CD4-positive, alpha-beta T cell treated with Interleukin-10 for 1 hour (primary cell): ENCODE measurements at regions not wholly inside any gene's neighbourhood (a gene's known extent, or its start where the extent isn't known, plus 50 kb on each side); places are given as distances from the start of the nearest gene placed in this dataset.

Source experiments
- DNase-seq: peaks from one replicate; pipeline ENCODE4 v3.0.0-alpha.2; 2020

DNA sequence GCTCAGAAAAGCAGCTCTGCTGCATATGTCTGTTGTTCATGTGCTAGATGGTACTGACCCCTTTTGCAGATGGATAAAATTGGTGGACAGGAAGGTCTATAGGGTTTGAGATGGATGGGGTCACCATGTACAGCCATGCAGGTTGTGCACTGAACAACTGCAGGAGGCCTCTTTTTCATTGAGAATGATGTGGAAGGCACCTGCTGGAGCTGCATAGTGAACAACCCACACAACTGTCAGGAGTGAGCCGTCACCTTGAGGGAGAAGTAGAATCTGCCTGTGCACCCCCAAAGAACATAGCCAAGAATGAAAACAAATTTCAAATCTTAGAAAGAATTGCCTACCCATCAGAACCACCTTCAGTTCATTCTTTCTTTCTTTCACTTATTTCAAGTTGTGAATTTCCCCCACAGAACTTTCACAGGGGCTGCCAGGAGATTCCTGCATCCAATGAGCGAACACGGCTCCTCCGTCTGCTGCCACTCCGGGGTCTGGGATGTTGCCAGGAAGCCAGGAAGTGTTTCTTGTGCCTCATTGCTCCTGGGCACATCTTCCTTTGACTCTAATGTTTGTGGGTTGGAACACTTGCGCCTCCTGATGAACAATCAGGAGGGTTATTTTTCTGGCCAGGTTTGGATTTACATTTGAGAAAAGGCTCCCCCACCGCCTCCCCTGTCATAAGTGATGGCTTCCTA, 53.7 kb upstream of the DOCK1 start:
- no peak for DNase-seq

DNA sequence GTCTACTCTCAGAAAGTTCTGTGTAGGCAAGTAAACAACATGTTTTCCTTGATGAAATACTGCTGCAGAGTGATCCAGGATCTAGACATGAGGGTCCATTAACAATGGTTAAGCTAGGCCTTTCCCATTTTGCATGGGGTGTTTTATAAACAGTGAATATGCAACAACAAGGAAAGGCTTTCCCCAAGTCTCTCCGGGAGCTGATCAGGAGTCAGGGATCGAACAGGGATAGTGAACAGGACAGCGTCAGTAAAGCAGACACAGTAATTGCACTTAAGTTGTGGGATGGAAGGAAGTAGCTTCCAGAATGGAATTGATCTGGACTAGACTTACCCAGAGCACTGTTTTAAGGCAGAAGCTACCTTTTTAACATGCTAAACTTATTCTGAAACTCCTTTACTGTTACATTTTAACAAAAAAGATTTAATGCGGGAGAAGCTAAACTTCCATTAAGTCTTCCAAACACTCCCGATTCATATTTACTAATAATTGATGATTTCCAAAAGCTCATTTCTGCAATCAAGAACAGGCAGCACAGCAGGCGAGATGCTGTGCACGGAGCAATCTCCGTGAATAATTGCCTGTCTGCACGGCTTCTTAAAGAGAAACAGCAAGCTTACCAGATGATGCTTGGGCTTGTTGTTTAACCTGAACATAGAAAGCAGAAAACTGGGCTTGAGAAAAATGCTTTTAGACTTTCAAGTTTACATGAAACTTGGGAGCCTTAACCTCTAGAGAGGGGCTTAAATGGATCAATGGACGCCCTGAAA, 50.3 kb upstream of the DOCK1 start:
- DNase-seq = no peak
